HG03108 (cell line): ENCODE measurements at regions not wholly inside any gene's neighbourhood (a gene's known extent, or its start where the extent isn't known, plus 50 kb on each side); places are given as distances from the start of the nearest gene placed in this dataset.
"Not testable (repeated sequence)": the region's sequence is repeated elsewhere in the genome, so short reads cannot be mapped to it uniquely, and the experiment has no call there.

Source experiments
- ATAC-seq: cut with Tn5 transposase; IDR thresholded peaks from one replicate; pipeline ENCODE4 v1.9.1; 2021; ENCODE audit warnings: moderate library complexity; ENCODE audit not compliant: unreplicated experiment

DNA sequence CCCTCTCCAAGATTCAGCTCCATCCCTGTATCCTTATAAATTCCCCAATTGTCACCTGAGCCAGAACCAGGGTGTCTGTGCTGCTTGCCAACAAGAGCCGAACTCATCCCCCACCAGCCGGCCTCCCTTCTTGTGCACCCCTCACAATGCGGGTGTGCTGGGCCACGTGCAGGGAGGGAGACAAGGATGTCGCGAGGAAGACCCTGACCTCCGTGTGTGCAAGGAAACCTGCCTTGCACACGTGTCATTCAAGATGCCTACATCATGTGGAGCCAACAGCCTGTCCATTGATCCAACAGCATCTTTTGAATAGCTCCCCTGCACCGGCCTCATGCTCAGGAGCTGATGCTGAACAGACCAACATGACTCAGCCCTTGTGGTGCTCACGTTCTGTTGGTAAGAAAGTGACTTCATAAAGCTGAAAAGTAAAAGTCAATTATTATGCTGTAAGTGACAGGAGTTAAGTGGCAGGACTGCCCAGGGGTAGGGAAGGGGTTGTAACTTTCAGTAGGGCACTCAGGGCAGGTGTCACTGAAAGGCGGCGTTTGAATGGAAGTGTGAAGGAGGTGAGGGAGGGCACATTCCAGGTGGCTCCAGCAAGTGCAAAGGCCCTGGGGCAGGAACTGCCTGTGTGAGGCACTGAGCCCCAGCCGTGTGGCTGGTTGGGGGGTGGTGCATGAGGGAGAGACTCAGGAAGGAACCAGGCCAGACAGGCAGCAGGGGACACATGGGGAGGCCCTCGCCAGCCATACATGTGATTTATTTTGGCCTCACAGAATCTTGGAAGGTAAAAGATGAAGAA is 302.2 kb downstream of the FOXL1 start:
- no peak for ATAC-seq

DNA sequence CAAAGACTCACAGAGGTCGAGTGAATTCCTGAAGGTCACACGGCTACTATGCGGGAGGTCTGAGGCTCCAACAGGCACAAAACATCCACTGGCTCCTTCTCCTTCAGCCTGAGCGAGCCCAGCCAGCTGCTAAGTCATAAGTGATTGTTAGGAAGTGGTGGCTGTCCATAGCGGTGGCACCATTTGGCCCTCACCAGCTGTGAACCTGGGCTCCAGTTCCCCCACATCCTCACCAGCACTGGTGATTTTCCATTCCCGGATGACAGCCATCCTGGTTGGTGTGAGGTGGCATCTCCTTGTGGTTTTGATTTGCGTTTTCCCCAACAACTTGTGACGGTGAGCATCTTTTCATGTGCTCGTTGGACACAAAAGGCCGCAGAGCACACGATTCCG is 302.8 kb downstream of the FOXL1 start:
- ATAC-seq: no peak

DNA sequence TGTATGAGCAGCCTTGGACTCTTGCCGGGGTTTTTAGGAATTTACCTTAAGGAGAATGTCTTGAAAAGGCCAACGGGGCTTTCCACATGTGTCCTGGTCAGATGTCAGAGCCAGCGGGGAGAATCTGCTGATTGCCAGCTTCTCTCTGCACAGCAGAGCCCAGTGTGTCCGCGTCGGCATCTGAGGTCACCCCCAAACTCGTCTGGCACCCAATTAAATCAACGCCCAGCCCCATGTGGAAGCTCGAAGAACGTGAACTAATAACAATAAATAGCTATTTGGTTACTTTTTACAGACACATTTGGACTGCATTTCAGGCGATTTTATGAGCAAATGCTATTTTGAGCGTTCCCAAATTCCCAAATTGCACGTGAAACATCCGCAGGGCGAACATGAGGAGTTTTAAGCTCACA is 303.5 kb downstream of the FOXL1 start:
- no peak for ATAC-seq

DNA sequence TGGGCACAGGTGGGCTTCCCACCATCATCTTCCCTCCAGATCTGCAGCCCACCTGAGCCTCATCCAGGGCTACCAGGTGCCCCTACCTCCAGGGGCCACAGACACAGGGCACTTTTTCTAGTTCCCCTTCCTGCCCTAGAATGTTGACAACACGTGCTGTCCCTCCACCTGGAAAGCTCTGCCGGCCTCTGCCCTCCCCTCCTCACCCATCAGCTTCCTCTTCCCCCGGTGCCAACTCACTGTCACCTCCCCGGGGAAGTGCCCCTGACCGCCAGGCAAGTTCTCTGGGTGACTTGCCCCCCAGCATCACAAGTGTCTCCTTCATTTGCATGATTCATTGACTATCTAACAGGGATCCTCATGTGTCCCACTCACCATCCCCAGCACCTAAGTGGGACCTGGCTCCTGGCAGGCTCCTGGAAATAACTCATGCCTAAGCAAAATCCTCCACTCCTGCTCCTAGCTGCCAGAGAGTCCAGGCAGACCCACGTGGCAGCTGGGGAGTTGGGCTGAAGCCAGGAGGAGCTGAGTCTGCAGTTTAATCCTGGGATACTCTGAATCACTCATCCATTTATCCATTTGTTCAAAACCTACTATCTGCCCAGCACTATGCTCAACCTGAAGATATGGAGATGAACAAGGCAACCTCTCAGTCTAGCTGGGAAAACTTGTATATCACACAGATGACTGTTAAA is 304.4 kb downstream of the FOXL1 start:
- no peak for ATAC-seq

DNA sequence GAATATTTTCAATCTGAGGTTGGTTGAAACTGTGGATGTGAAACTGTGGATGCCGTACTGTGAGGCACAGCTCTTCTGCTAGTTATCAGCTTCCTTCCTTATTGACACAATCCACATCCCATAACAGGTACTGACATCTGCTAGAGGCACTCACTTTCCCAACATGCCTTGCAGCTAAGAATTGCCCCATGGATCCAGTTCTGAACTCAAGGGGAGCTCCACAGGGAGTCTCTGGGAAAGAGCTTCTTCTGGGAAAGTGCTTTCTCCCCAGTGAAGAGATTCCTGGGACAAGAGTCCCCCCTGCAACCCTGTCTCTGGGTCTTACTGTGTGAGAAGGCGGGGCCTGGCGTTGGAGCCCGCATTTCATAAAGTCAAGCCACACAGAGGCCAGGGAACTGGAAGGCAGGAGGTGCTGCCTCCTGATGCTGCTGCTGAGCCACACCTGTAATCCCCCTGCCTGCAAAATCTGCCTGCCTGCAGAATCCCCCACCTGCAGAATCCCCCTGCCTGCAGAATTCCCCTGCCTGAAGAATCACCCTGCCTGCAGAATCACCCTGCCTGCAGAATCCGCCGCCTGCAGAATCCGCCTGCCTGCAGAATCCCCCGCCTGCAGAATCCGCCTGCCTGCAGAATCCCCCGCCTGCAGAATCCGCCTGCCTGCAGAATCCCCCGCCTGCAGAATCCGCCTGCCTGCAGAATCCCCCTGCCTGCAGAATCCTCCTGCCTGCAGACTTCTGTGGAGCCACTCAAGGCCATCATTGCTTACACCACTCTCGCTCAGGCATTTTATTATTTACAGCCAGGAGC is 305.4 kb downstream of the FOXL1 start:
- ATAC-seq: no peak

DNA sequence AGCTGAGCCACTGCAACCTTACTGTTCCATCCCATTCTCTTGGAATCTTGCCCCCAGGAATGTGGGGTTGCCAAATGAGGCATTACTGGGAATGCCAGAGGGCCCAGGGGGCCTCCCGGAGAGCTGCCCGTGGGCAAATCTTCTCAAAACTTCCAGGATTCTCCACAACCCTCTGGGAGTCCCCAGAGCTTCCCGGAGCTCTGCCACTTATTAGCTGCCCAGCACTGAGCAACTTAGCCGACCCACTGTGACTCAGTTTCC is 306.0 kb downstream of the FOXL1 start:
- ATAC-seq: no peak

DNA sequence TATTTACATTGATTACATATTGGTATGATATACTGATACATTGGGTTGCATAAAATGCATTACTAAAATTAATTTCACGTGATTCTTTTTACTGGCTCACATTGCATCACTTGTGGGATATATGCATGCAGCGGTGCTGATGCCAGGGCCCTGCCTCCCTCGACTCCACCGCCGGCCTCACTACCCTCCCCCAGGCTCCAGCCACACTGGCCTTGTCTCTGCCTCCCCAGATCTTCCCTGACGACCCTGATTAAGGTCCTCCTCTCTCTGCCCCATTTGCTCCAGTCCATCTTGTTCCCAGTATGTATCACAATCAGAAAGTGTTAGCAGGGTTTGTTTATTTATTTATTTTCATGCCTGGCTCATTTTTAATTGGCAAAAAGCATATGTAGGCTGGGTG is 306.8 kb downstream of the FOXL1 start:
- ATAC-seq: no peak

DNA sequence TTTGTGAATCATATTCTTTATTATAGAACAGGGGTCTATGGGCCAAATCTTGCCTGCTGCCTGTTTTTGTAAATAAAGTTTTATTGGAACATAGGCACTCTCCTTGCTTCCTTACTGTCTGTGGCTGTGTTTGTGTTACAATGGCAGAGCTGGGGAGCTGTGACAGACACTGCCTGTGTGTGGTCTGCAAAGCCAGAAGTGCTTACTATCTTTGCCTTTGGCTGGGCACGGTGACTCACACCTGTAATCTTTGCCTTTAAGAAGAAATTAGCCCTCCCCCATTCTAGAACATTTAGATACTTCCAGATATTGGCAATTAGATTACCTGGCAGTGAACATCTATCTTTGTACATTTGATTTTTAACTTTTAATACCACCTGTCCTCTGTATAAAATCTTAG is 308.3 kb downstream of the FOXL1 start:
- no peak for ATAC-seq

DNA sequence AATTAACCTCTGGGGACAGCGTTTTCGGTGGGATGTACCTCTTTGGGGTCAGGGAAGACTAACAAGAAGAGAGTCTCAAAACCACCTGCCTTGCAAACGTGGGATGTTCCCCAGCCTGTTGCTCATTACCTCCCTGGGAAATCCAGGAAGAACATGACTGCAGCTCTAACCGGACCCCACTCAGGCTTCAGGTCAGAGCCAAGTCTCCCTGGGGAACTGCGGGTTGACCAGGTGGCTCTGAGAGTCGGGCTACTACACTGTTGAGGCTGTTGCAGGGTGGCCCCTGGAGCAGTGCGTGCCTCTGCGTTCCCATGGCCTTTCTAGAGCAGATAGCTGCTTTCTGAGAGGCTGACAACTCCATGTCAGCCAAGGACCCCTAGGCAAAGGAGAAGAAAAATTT is 309.1 kb downstream of the FOXL1 start:
- ATAC-seq: no peak

DNA sequence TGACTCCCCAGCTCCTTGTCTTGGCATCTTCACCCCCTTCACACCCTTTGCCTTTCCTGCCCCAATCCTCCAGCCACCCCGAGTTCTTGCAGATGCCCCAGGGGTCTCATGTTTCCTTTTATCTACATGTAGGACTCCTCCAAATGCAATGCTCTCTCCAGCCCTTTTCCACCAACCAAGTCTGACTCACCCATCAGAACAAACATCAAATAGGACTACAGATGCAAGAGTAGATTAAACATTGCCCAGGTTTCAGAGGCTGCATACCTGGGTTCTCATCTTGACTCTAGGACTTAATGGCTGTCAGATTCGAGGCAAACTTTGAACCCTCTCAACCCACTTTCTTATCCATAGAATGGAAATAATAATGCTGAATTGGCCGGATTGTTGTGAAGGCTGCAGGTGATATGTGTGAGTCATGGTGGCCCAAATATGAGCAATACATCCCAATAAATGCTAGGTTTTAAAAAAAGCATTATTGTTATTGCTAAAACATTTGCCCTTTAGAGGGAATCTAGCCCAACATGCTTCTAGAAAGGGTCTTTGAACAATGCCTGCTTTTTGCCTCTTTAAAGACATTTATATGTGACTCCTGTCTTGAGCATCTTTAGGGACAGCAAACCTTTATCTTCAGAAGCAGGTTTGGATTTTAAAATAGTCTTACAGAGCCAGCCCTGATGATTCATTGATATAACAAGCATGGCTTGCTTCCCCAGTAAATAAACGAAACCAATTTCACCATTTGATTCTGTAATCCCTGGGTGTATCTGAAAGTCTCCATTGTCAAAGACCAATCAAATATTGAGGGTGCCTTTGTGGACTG is 310.1 kb downstream of the FOXL1 start:
- ATAC-seq: no peak

DNA sequence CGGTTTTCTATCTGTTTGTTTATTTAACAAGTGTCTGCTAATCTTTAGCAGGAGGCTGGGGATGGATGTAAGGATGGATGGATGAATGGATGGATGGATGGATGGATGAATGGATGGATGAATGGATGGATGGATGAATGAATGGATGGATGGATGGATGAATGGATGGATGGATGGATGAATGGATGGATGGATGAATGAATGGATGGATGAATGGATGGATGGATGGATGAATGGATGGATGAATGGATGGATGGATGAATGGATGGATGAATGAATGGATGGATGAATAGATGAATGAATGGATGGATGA is 310.7 kb downstream of the FOXL1 start:
- not testable (repeated sequence) for ATAC-seq

DNA sequence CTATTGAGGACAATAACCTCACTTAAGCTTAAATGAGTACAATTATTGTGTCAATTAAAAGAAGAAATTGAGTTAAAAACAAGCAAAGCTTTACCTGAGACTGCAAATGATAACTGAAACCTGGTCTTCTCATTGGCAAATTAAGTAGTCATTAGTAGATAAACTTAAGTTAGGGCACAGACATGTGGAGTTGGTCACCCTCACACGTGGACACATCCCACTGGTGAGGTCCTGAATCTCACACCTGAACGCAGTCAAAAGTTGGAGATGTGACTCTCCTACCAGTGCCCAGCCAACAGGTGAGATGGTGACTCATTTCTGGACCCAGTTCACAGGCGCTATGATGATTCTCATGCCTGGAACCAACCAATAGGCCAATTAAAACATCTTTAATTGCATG is 311.6 kb downstream of the FOXL1 start:
- ATAC-seq: no peak

DNA sequence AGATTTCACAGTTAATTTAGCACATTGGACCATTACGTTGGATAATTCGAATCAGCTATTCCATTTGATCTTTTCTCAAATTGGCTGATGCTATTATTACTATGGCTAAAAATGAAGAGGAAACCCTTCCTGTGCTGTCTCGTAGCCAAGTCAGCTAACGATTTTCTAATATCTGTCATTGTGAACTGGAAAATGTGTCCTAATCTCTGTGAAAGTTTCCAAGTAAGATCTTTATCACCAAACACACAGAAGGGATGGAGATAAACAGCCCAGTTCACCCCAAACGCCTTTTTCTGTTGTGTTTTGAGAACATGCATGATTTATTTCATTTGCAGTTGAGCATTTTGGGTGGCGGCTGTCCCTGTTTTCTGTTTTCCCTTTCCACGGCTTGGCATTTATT is 312.8 kb downstream of the FOXL1 start:
- no peak for ATAC-seq

DNA sequence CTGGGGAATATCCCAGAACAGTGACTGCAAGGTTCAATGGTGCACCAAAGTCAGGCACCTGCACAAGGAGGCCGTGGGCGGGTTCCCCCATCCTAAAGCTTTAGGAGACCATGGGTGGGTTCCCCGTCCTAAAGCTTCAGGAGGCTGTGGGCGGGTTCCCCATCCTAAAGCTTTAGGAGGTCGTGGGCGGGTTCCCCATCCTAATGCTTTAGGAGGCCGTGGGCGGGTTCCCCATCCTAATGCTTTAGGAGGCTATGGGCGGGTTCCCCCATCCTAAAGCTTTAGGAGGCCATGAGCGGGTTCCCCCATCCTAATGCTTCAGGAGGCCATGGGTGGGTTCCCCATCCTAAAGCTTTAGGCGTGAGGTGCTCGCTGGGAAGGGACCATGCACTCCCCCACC is 313.3 kb downstream of the FOXL1 start:
- no peak for ATAC-seq

DNA sequence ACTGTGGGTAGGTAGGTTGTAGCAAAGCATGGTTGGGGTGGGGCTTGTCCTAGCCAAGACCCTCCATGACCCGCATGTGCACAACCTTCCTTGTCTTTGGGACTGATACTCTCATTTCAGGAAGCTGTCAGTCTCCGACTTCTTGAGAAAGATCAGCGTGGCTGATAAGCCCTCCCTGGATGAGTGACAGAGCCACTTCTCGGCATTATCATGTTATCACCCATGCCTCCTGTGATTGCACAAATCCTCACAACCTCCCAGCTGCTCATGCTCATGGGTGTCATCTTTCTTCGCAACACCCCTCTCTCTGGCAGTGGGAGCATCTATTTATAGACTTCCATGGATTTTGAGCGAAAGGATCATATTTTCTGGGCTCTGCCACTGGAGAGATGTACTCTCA is 314.2 kb downstream of the FOXL1 start:
- ATAC-seq: no peak

DNA sequence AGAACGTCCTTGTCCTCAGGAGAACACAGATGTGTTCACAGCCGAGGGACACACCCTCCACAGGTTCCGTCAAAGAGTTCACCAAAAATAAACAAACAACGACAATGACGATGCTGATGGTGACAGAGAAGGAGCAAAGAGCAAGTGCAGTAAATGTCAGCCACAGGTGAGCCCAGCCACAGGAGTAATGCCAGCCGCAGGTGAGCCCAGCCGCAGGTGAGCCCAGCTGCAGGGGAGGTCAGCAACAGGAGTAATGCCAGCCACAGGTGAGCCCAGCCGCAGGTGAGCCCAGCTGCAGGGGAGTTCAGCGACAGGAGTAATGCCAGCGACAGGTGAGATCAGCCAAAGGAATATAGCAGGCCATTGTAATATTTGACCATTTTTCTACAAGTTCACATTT is 315.2 kb downstream of the FOXL1 start:
- ATAC-seq: no peak

DNA sequence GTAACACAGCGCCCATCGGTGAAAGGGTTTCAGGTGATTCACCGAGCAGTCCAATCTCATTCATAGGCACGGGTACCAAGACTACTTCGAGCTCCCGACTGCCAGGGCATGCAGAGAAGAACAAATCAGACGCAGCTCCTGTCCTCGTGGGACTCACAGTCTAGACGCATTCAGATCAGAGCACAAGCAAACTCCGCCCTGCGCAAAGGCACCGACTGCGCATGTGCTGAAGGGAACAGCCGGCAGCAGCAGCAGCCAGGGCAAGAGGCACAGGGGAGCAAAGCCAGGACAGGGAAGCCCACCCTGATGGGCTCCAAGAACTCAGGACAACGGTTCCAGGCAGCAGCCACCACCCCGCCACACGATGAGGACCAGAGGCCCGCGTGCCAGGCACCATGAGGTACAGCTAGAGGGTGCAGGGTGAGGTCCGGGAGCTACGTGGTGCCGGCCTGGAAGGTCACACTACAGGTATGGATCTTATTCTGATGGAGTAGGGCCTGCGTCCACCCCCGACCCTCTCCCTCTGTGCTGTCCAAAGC is 315.7 kb downstream of the FOXL1 start:
- ATAC-seq: no peak

DNA sequence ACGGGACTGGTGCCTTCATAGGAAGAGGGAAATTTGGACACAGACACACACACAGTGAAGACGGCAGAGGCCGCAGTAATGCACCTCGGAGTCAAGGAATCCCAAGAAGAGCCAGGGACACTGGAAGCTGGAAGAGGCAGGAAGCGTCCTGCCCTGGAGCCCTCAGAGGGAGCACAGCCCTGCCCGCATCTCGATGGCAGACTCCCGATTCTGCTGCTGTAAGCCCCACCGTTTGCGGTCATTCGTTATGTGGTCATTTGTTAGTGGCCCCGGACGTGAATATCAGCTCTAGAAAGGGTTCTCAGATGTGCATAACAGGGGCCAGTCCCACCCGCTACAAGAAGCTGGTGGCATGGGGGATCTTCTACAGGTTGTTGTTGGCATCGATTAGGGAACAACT is 316.6 kb downstream of the FOXL1 start:
- no peak for ATAC-seq

DNA sequence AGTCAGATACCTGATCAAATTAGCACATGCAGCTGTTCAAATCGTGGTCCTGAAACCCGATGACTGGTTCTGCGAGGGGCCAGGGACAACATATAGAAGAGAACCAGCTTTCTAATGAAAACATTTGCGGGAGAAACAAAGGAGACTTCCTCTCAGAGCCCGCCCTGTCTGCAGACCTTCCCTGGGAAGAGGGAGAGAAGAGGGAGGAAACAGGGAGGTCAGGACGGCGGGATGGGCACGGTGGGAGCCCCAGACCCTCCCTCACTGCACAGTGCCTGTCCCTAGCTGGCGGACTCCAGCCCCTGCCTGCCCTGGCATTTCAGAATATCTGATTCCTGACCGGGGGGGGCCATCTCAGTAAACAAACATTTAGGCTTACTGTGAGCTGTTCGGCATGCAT is 317.3 kb downstream of the FOXL1 start:
- no peak for ATAC-seq

DNA sequence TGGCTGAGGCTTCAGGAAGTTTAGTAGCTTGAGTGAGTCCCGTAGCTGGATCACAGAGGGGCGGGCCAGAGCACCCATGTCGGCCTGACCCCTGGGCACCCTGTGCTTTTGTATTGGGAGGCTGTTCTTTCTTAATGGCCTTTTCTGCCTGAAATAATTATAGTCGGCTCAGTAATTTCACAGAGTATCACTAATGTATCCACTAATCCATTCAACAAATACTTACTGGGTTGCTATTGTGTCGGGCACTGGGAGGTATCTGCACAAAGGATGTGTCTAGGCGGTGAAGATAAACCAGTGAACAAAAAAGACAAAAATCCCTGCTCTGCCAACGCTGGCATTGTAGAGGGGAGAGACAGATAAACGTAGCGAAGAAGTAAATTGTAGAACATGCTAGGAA is 318.6 kb downstream of the FOXL1 start:
- no peak for ATAC-seq

DNA sequence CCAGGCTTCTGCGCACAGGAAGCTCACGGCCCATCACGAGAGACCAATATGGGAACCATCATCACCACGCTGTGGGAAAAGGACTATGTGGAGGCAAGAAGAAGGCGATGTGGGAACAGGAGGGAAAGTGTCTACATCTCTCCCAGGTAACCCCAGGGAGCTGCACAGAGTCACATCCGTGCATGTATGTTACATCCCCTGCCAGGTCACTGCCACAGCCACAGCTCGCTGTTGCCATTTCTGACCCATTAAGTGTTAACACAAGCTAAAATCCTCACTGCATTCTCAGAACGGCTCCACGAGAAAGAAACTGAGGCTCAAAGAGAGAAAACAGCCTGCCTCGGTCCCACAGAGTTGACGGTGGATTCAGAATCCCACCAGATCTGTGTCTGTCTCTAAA is 319.1 kb downstream of the FOXL1 start:
- no peak for ATAC-seq
